ENCODE measurements at regions not wholly inside any gene's neighbourhood (a gene's known extent, or its start where the extent isn't known, plus 50 kb on each side); places are given as distances from the start of the nearest gene placed in this dataset.
"Not testable (repeated sequence)": the region's sequence is repeated elsewhere in the genome, so short reads cannot be mapped to it uniquely, and the experiment has no call there.

GRCh38 chr10:4181081-4181480, 396.1 kb upstream of the KLF6 start:
- no peak for DNase-seq

- DNase-seq: no peak
Observed at GRCh38 chr10:4177791-4178190, 392.8 kb upstream of the KLF6 start.

GRCh38 chr10:4176500-4177281, 391.7 kb upstream of the KLF6 start:
- no peak for DNase-seq

- no peak for DNase-seq
Observed at GRCh38 chr10:4174197-4174596, 389.2 kb upstream of the KLF6 start.

- DNase-seq: no peak
Observed at GRCh38 chr10:4170633-4171314, 385.8 kb upstream of the KLF6 start.

- DNase-seq: no peak
Observed at GRCh38 chr10:4170181-4170580, 385.2 kb upstream of the KLF6 start.

- no peak for DNase-seq
Observed at GRCh38 chr10:4169448-4169847, 384.4 kb upstream of the KLF6 start.

GRCh38 chr10:4167216-4167615, 382.2 kb upstream of the KLF6 start:
- DNase-seq: no peak

GRCh38 chr10:4162571-4163286, 377.7 kb upstream of the KLF6 start:
- no peak for DNase-seq

GRCh38 chr10:4159173-4159572, 374.2 kb upstream of the KLF6 start:
- no peak for DNase-seq

GRCh38 chr10:4154191-4154715, 369.2 kb upstream of the KLF6 start:
- no peak for DNase-seq

GRCh38 chr10:4151466-4151865, 366.5 kb upstream of the KLF6 start:
- no peak for DNase-seq

GRCh38 chr10:4150676-4151075, 365.7 kb upstream of the KLF6 start:
- no peak for DNase-seq

- DNase-seq: not testable (repeated sequence)
Observed at GRCh38 chr10:4149460-4149859, 364.5 kb upstream of the KLF6 start.

- DNase-seq: no peak
Observed at GRCh38 chr10:4147245-4147644, 362.2 kb upstream of the KLF6 start.

GRCh38 chr10:4144817-4145216, 359.8 kb upstream of the KLF6 start:
- no peak for DNase-seq

GRCh38 chr10:4141471-4141870, 356.5 kb upstream of the KLF6 start:
- no peak for DNase-seq

GRCh38 chr10:4138146-4138721, 353.2 kb upstream of the KLF6 start:
- no peak for DNase-seq

GRCh38 chr10:4137299-4137698, 352.3 kb upstream of the KLF6 start:
- DNase-seq: no peak

- no peak for DNase-seq
Observed at GRCh38 chr10:4136121-4136520, 351.1 kb upstream of the KLF6 start.

- no peak for DNase-seq
Observed at GRCh38 chr10:4132216-4132556, 347.2 kb upstream of the KLF6 start.

- no peak for DNase-seq
Observed at GRCh38 chr10:4131407-4132215, 346.6 kb upstream of the KLF6 start.

GRCh38 chr10:4130685-4131084, 345.7 kb upstream of the KLF6 start:
- no peak for DNase-seq
